ENCODE measurements at regions not wholly inside any gene's neighbourhood (a gene's known extent, or its start where the extent isn't known, plus 50 kb on each side); places are given as distances from the start of the nearest gene placed in this dataset.
A peak's percentile ranks its signal among the peaks of the same experiment; 100 is the strongest.

DNA sequence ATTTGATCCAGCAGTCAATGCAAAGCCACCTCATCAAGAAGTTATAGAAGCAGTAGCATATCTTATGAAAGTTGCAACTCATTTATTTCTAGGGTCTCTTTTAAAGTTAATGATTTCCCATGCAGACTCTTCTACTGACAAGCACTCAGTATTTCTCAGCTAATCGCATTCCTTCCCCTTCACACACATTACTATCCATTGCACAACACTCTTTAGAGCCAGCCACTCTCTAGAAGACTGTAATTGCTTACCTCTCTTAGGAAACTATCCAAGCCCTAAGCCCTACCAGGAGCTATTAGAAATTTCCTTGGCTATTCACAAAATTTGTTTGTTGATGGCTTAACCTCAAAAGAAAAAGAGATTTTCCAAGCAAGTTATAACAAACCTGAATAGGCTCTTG, 106.0 kb downstream of the ADAMTS1 start:
- DNase-seq (ENCODE audit: low read depth in 2 of 2), result peak in 1 of 2 experiments; percentile 26

GRCh38 chr21:26736449-26736848, 108.8 kb downstream of the ADAMTS1 start:
- no peak for DNase-seq (ENCODE audit: low read depth in 2 of 2)

GRCh38 chr21:26732432-26733221, 112.6 kb downstream of the ADAMTS1 start:
- DNase-seq (ENCODE audit: low read depth in 2 of 2), result peak in 1 of 2 experiments; percentile 20

DNA sequence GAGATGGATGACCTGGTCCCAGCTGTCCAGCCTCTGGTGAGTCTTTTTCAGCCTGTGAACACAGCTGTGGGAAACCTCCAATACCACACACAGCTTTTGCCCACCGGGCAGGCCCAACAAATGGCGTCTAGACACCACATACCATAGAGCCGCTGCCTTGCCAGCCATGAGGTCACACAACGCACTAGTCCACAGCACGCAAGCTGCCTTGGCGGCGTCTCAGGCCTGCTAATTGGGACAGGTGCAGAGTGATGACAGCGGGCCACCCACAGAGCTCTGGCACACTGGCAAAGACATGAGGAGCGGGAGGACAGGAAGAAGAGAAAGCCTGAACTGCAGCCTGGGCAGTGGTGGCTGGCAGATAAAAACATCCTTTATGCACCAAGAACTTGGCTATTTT, 125.5 kb downstream of the ADAMTS1 start:
- DNase-seq (ENCODE audit: low read depth in 2 of 2), result no peak

- DNase-seq (ENCODE audit: low read depth in 2 of 2), result peak in 1 of 2 experiments; percentile 5
Observed at GRCh38 chr21:26717146-26717739, 128.0 kb downstream of the ADAMTS1 start.

DNA sequence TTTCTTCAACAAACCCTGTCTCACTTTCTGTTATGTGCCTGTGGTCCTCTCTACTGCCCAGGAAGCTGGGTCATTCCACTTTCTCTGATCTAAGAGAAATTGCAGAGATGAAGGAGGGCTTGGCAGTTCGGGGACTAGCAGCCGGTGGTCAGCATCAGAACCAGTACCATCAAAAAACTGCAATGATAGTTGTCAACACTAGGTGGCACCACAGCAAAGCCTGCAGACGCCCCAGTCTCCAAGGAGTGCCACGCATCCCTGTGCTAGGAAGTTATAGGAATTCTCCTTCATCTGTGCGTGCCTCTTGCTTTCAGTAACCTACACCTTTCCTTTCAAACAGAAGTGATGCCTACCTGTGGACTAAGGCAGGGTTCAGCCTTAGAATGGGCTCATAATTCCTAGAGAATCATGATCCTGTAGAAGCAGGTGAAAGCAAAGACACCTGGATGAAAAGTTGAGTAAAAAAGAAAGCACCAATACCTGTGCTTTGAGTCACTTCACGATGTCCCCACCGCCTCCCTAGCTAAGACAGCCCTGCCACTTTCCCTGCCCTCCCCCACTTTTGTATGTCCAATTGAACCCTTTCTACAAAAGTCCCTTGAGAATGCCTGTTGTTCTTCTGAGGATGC, 129.2 kb downstream of the ADAMTS1 start:
- DNase-seq (ENCODE audit: low read depth in 2 of 2), result peak in 1 of 2 experiments; percentile 15

- DNase-seq (ENCODE audit: low read depth in 2 of 2), result no peak
Observed at GRCh38 chr21:26715116-26715515, 130.1 kb downstream of the ADAMTS1 start.

DNA sequence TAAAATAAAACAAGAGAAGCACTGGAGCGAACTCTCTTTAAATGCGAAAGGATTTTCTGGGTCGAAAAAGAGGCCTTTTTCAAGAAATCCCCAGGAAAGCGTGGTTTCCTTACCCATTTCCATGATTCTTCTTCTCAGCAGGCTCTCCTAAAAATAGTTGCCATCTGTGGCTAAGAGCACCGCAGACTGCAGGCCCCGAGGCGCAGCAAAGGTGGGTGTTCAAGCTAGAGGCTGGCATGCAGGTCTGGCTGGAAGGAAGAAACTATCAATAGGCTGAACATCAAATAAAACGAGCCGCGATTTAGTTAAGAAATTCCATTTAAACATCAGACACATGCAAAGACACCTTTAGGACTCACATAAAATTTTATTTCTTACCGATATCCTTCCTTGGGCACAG, 135.1 kb downstream of the ADAMTS1 start:
- DNase-seq (ENCODE audit: low read depth in 2 of 2), result no peak

DNA sequence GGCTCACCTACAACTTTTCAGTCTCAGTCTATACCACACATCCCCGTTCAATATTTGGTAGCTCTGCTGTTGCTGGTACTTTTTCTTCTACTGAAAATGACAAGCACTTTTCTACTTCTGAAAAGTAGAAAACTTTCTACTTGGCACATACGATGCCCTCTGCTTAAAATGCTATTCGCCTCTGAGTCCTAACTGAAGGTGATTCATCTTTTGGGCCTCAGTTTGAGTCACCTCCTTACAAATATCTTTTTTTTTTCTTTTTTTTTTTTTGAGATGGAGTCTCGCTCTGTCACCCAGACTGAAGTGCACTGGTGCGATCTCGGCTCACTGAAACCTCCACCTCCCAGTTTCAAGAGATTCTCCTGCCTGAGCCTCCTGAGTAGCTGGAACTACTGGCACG, 136.0 kb upstream of the CYYR1 start:
- DNase-seq (ENCODE audit: low read depth in 2 of 2), result no peak

GRCh38 chr21:26708223-26708800, 135.2 kb upstream of the CYYR1 start:
- DNase-seq (ENCODE audit: low read depth in 2 of 2), result no peak

- no peak for DNase-seq (ENCODE audit: low read depth in 2 of 2)
Observed at GRCh38 chr21:26707246-26707645, 134.2 kb upstream of the CYYR1 start.

DNA sequence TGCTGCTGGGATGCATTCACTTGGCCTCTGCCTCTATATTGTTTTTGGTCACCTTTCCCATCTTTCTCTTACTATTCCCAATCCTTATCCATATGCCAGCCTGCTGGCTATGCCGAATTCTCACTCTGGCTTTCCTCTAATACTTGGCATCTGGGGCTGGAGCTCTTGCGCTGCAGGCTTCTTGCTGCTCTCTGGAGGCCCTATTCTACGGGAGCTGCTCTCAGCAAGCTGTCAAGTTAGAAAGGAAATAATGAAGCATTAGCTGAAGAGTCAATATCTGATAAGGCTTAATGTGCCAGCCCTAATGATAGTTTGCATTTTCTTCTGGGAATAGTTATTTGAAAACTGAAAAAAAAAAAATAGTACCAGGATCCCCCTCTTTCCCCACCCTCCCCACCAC, 125.3 kb upstream of the CYYR1 start:
- no peak for DNase-seq (ENCODE audit: low read depth in 2 of 2)

DNA sequence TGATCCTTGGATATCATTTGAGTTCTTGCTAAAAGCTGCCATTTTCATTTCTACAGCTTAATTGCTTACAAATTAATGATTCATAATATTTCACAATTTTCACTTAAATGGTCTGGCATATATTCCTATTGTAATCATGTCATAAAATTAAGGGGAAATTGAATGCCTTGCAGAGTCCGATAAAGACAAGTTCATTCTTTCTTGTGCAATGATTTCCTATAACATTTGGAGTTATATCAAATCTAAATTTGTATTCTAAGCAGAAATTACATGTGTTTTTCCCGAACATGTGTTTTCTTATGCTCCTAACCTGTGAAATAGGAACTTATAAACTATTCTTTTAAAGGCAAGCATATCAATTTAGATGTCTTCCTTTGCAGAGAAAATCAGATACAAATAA, 118.3 kb upstream of the CYYR1 start:
- DNase-seq (ENCODE audit: low read depth in 2 of 2), result no peak

DNA sequence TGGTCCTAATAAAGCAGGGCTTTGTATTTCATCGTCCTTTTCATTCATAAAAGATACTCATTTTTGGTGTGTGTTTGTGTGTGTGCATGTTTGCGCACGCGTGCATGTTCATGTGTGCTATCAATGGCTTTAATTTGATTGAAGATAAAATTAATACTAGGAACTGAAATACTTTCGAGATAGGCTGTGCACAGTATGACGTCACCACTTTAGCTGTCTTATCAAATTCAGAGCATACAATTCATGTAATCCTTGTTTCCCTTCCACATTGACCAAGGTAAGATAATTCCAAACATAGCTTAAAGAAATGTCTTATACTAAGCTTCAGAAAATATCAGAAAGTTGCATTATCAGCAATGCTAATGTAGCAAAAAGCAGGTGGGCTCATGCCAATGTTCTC, 113.6 kb upstream of the CYYR1 start:
- no peak for DNase-seq (ENCODE audit: low read depth in 2 of 2)

- DNase-seq (ENCODE audit: low read depth in 2 of 2), result no peak
Observed at GRCh38 chr21:26686278-26686677, 113.2 kb upstream of the CYYR1 start.

DNA sequence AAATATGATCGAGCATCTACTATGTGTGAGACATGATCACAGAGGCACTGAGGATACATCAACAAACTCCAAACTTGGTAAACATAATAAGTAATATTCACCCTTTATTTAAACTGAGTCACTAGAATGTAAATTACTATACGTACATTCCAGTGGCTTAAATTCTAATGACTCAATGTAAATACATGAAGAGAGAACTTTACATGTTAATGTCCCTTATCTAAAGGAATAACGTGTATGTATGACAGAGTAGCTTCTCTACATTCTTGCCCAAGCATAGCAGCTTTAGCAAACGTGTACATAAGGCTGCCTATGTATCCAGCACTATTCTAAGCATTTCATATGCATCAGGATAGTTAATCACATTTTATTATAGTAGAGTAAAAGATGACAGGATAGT, 111.8 kb upstream of the CYYR1 start:
- DNase-seq (ENCODE audit: low read depth in 2 of 2), result no peak

- no peak for DNase-seq (ENCODE audit: low read depth in 2 of 2)
Observed at GRCh38 chr21:26683996-26684395, 110.9 kb upstream of the CYYR1 start.

DNA sequence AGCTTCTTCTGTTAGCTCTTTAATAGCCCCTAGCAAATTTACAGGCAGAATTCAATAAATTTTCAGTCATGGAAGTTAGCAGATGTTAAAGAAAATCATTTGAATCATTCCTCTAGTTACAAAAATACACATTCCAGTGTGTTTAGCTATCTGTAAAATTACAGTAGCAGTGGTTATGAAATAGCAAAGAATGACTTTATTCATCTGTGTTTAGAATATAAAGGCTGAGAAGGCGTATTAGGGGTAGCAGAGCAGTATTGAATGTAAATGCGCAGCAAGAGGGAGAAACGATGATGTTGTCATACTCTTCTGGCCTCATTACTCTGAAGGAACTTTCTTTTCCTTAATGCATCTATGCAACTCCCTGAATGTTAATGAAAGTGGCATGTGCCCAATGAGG, 106.2 kb upstream of the CYYR1 start:
- peak in 1 of 2 experiments; percentile 14 for DNase-seq (ENCODE audit: low read depth in 2 of 2)

DNA sequence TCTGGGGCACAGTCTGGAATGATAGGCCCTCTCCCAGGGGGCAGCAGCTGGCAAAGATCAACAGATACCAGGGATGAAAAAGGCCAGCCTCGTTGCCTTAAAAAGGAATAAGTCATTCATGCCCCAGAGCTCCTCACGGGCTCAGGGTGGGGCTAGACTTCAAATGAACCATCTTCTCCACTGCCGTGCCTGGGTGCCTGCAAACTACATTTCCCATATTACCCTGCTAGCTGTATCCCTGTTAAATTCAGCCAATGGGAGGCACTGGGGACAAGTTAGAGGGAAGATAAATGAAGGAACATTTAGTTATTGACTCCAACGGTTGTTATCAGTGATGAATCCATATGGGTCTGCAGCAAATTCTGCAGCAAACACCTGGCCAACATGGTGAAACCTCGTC, 101.2 kb upstream of the CYYR1 start:
- no peak for DNase-seq (ENCODE audit: low read depth in 2 of 2)

GRCh38 chr21:26669215-26669764, 96.2 kb upstream of the CYYR1 start:
- DNase-seq (ENCODE audit: low read depth in 2 of 2), result no peak

GRCh38 chr21:26659757-26660156, 86.7 kb upstream of the CYYR1 start:
- no peak for DNase-seq (ENCODE audit: low read depth in 2 of 2)

- no peak for DNase-seq (ENCODE audit: low read depth in 2 of 2)
Observed at GRCh38 chr21:26659182-26659581, 86.1 kb upstream of the CYYR1 start.

All from fibroblast of skin of left biceps (primary cell).